GM18502 (cell line): ENCODE measurements at regions not wholly inside any gene's neighbourhood (a gene's known extent, or its start where the extent isn't known, plus 50 kb on each side); places are given as distances from the start of the nearest gene placed in this dataset.
A peak's percentile ranks its signal among the peaks of the same experiment; 100 is the strongest.

ENCODE experiments used
- ATAC-seq: cut with Tn5 transposase; IDR thresholded peaks from one replicate; pipeline ENCODE4 v1.9.1; 2021; ENCODE audit warnings: mild to moderate bottlenecking; ENCODE audit not compliant: unreplicated experiment, poor library complexity

DNA sequence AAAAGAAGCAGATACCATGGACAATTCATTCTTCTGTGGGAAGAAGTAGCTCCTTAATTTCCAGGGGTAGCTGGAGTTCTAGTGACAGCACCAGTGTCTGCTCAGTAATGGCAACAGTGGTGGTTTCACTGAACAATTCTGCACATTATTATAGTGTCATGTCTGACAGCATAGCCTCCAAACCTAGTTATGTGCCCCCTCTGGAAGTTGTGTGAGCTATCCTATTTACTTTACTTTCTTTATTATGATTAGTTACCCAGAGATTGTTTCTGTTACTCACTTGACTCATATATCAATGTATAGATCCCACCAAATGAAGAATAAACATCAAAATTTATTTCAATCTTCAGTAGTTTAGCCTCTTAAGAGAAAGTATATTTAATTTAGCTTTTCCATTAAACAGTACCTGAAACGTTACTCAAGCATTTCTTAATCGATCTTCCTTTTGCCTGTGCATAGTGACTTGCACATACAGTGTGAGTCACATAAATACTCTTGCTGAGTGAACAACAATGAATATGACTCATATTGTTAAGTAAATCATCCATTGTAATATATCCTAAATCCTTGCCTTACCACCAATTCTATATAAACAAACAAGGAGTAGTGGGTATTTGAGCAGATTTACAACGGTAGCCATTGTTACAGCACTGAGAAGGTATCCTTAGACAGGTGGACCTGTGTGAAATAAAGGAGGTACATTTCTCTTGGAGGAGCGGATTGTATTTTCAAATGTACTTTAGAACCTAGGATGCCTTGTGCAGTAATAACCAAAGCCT is 534.7 kb downstream of the ANKRD50 start:
- no peak for ATAC-seq

DNA sequence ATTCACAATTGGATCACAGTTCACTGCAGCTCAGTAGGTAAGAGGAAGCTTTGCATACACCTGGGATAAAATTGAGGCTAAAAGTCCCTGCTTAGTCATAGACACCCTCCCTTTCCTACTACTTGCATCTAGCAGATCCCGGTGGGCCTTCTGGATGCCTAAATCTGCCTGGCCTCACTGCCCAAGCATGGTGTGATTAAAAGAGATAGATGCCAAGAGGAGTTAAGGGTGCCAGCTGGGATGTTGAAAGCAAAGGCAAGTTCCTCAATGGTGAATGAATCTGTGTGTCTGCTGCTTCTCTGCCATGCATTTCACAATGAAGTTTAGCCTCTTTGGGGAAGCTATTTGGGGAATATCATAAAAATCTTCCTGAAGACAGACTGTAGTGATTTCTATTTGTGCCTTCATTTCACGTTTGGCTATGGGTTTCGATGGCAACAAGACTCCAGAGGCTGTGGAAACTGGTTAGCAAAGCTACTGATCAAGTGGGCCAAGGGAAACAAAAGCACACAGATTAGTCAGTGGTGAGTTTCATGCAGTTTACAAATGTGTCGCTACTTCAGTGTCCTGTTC is 534.0 kb downstream of the ANKRD50 start:
- ATAC-seq: no peak

DNA sequence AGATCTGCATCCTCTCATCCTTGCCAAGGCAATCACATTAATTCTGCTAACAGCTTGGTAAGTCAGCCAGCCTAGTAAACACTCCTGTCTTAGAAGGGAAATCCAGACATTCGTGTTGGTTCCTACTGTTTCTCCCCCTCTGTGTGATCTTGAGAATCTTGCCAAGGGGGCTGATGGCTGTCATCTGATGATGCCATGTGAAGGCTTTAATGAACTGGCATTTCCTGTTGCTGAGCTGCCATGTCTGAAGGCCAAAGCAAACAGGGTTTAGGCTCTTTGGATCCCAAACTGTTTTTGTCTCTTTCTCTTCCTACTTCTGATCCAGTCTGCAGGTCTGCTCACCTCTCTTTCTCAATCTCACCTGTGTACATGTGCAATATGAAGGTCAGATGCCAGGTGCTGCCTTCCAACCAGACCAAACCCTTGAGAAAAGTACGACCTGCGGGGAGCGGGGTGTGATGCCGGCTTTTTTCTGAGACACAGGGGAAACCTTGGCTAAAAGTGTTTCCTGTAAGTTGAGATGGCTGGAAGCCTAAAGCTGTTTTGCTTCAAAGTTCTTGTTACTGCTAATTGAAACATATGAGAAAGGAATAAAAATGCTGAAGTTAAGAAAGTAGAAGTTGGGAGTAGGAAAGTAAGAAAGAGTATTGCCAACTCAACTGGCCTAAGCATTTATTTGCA is 532.9 kb downstream of the ANKRD50 start:
- no peak for ATAC-seq

DNA sequence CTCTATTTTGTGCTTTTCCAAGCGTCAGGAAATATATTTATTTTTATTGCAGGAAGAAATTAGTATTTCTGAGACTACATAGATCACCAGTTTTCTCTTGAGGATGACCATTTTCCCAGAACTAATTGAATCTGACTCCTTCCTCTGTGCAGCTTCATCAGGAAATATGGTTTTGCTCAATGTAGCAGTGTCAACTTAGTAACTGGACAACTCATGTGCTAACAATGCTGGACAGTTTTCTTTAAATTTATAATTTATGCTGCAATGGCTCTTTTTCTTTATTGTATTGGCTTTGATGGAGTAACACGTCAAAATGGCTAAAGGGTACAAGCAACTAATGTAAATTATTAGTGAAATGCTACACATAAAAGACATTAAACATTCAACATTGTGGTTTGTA is 531.5 kb downstream of the ANKRD50 start:
- no peak for ATAC-seq

DNA sequence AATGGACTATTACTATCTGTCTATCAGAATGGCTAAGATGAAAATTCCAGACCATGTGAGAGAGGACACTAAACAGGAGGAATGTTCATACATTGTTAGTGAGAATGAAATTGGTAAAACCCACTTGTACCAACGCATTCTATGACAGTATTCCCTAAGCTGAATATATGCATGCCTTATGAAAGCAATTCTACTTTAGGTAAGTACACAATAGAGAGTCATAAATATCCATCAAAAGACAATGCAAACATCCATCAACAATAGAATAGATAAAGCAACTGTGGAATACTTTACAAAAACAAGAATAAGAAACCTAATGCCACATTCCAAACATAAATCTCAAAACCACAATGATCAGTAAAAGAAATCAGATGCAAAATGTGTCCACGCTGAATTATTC is 529.3 kb downstream of the ANKRD50 start:
- no peak for ATAC-seq

DNA sequence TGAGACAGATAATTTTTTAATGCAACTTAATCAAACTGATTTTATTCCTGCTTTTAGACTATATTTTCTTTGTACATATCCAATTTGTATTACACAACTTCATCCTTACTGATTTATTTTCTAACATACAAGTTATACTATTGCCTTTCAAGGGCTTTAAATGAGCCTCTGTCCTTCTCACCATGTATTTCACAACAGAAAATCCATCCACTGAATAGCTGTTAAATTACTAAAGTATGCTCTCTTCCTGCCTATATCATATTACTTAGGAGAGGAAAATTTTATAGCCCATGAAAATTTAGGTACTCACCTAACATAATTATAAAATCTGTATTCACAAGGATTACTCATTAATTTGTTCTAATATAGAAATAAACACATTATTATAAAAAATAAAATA is 528.6 kb downstream of the ANKRD50 start:
- ATAC-seq: no peak

DNA sequence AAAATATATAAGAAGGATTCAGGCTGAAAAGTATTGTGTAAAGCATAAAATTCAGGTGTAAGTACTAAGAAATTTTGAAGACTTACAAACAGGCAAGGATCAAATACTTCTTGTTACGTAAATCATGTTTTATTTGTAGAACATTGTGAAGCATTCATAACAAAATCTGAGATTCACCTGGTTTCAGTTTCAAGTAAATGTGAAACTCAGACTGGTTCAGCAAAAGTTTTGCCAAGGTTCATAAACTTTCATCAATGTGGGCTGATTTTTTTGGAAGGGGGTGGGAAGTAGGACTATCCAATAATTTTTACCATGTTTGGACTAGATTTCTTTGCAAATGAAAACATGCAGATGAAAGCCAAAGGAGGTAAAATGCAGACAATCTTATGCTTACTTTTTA is 527.7 kb downstream of the ANKRD50 start:
- ATAC-seq: peak; percentile 40

DNA sequence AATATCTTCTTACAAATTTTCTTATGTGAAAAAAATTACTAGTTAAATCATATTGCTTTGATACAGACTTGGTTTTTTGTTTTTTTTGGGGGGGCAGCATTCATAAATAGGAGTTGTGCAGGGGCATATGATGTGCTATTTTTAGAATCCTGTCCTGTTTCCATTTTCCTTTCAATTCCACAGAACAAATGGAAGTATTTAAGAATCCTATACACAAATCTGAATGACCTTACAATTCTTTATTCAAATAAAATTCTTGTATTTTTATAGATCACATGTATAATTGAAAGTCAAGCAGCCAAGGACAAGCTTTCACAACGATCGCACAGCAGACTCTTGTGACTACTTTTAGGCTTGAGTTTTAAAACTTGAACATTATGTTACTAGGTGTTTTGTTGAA is 523.9 kb downstream of the ANKRD50 start:
- no peak for ATAC-seq

DNA sequence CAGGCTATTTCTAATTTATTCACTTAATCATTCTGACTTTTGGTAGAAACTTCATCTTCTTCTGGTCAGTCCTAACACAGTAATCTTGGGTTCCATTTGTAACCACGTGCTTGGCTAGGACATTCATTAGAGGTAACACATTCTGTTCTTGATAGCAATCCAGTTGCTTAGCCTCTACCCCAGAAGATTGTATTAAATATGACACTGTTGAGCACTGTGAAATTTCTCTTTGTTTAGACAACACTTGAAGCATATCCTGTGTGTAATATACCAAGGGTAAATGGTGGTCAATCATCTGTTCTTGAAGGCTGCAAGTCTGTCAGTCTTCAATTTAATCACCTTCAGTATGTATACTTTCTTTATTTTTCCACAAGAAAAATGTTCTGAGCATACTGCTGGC is 523.0 kb downstream of the ANKRD50 start:
- no peak for ATAC-seq

DNA sequence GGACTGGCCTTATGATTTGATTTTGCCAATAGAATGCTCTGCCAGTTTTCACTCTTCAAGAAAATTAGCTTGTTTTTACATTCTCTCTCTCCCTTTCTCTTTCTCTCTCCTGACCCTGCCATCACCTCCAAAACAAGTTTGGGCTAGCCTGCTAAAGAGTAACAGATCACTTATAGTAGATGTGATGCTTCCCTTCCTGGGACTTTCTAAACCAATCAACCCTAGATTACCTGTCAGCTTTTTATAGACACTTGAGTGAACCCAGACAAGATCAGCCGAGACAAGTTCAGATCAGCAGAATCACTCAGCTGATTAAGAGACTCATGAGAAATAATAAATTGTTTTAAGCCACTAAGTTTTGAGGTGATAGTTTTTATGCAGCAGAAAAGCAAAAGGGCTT is 521.2 kb downstream of the ANKRD50 start:
- ATAC-seq: peak; percentile 53

DNA sequence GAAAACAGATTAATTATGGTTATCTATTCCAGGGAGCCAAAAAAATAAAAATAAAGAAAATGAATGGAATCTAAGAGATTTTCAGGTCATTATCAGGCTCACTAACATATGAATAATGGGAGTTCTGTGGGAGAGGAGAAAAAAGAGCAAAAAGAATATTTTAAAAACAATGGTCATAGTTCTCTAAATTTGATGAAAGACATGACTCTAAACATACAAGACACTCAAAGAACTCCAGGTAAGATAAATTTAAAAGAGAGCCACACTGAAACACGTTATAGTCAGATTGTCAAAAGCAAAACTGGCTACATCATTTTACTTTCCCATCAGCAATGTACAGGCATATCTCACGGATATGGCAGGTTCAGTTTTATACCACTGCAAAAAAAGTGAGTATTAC is 520.0 kb downstream of the ANKRD50 start:
- no peak for ATAC-seq

DNA sequence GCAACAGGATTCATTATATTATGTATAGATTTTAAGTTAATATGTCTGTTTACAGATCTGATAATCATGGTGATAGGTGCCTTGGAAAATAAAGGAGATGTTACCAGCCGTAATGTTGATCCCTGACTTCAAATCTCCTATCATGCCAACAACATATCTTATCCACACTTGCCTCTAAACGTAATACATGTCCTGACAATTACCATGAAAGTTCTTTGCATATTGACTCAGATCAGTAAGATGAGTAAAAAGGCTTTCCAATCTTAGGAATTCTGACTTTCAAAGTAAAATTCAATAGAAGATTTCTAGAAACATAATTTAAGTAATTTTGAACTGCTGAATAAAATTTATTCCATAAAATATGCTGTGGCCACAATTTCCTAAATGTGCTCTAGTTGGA is 513.3 kb downstream of the ANKRD50 start:
- no peak for ATAC-seq

DNA sequence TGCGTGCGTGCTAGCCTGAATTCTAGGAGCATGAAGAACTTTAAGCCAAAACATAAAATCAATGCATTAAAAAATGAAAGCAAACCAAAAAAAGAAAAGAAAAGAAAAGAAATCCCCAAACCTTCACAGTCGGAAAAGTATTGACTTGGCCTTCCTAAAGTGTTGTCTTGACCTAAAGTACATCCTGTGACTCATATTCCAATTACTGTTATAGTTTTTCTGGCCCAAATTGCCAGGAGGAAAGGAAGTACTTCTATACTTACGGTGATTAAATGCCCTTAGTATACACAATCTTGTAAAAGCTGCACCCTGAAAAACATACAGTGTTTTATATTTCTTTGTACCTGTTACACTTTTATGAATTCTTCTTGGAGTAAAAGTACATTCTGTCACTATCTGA is 512.8 kb downstream of the ANKRD50 start:
- ATAC-seq: no peak

DNA sequence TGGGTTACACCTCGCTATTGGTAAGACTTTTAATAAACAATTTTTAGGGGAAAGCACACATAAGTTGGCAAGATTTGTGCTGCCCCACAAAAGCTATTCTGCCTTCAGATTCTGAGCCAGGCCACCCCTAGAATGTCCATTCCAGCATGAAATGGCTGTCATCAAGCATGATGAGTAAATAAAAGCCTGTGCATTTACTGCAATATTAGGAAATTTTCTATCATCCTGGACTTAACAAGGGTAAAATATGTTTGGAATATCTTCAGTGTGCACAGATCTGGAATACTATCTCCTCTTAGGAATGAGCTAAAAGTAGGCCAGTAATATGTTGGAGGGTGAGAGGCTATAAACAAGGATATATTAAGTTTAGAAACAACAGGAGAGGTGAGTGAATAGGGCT is 510.9 kb downstream of the ANKRD50 start:
- ATAC-seq: no peak

DNA sequence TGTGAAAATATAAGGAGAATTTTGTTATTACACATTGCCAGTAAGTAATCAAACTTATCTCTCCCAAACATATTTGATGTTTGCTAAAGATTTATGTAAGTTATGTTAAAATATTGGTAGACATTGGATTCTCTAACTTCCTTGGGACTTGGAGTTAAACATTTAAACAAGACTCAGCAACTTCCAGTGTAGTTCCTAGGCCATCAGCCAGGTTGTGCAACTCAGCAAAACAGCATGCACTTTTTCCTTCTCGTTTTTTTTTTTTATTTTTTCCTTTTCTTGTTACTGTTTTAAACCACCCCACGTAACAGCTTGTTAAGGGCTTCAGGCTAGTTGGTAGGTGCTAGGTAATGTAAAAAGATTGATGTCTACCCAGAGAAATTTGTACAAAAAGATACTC is 510.4 kb downstream of the ANKRD50 start:
- ATAC-seq: no peak

DNA sequence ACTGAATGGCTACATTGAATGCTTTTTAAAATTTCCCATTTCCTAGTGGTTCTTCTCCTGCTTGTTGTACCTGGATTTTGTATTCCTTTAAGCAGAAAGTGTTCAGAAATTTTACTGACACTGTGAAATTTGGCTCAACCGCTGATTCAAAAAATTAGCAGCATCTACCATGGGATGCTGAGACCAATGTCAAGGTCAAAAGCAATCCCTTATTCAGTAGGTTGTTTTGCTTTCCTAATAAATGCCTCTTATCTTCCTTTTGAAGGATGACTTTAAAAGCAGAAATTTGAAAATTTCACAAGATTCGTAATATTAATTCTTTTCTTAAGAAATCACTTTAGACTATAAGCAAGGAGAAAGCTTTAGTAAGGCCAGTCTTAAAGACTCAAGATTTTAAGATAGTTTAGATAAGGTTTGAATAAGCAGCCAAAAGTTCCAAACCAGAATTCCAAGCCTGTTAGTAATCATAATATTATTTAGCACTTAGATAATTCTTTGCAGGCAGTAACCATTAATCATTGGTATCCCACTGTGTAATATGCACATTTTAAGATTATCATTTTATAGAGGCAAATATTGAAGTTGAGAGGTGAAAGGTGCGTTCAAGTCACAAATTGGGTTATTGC is 508.8 kb downstream of the ANKRD50 start:
- no peak for ATAC-seq

DNA sequence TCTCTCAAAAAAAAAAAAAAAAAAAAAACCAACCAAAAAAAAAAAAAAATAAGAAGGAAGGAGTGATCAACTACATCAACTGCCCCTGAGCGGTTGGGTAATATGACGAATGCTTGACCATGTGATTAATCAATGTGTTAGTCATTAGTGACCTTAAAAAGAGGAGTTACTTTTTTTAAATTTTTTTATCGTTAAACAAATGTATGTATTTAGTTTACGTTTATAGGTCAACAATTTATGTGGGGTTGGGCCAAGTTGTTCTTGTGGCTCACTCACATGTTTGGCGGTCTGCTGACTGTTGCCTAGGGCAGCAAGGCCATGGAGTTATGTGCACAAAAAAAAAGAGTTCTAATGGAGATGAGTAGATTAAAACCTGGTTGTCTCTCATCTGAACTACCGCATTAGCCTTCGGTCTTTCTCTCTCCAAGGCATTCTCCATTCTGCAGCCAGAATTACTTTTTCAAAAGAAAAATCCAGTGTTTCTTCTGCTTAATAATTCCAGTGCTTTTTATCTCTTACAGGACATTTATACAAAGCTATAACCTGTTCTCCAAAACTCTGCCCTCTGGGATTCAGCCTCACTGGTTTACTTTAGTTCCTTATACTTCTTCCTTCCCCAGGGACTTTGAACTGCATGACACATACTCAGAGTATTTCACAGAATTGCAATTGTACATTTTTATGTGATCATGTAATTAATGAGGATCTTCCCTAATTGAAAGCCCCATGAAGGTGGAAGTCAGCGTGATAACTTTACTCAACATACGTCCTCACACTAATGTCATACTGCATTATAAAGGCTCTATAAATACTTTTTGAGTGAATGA is 505.5 kb downstream of the ANKRD50 start:
- no peak for ATAC-seq

DNA sequence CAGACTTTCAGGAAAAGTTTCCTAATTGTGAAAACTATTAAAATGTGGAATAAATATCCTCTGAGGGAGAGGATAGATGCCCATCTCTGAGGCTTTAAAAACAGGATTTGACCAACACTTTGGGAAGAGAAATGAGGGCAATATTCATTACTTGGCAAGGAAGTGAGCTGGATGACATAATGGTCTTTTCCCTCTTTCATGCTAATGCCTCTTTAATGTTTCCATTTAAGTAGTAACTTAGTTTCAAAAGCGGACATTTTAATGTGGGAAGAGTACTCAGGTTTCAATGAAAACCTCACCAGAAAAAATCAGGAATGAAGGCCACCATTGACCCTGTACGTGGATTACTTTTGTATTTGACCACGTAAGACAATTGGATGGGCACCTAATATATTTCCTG is 503.3 kb downstream of the ANKRD50 start:
- no peak for ATAC-seq

DNA sequence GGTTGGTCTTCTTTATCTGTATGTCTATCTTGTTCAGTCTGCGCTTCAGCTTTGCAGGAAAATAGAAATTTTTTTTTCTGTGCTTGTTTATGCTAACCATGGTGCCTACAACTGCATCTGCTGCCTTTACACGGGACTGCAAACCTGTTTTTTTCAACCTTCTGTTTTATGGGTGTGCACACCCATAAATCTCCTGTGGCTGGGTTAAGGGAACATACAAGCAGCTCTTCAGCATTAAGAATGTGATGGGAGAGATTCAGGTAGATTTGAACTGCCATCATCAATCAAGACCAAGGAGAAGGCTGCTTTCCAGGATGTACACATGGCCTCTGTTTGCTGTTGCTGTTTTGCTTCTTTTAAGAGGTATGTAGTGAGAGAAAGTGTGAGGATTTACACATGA is 502.9 kb downstream of the ANKRD50 start:
- ATAC-seq: no peak

DNA sequence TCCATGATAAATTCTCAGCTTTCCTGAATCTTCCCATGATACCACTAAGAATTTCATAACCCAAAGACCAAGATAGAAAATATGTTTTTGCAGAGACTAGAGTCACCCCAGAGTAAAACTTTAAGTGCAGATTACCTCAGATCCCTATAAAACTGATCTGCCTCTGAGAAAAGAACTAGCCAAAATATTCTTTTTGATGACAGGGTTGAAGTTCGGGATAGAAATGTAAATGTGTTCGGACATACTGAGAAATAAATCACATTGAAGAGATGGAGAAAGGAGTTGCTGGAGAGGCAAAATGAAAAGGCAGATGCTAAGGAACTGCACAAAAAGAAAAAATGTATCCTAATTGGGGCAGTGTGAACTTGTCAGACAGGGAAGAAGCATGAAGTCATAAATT is 501.8 kb downstream of the ANKRD50 start:
- no peak for ATAC-seq
